Fibroblast of lung (primary cell): ENCODE measurements at regions not wholly inside any gene's neighbourhood (a gene's known extent, or its start where the extent isn't known, plus 50 kb on each side); places are given as distances from the start of the nearest gene placed in this dataset.

Source experiments
- DNase-seq, 2 donors: peaks; one replicate each; pipeline versions ENCODE4 v3.0.0 to v3.0.0-alpha.2; 2010; ENCODE audit warnings: low read depth in 2 of 2
- H2AFZ ChIP-seq: 2 replicates; pipeline ENCODE4 v1.5.1; 2012; ENCODE audit warnings: low read length, control low read depth, inconsistent platforms
- H3K27ac ChIP-seq: 2 replicates; pipeline ENCODE4 v1.5.1; 2011; ENCODE audit warnings: low read length, control low read depth; ENCODE audit not compliant: insufficient read depth
- H3K27me3 ChIP-seq: 2 replicates; pipeline ENCODE4 v1.5.1; 2011; ENCODE audit warnings: mild to moderate bottlenecking, low read length; ENCODE audit not compliant: control insufficient read depth, insufficient read depth
- H3K36me3 ChIP-seq: 2 replicates; pipeline ENCODE4 v1.5.1; 2011; ENCODE audit warnings: low read length; ENCODE audit not compliant: control insufficient read depth, insufficient read depth
- H3K4me1 ChIP-seq: 2 replicates; pipeline ENCODE4 v1.5.1; 2011; ENCODE audit warnings: low read length; ENCODE audit not compliant: control insufficient read depth, insufficient read depth; ENCODE audit errors: extremely low read depth
- H3K4me2 ChIP-seq: 2 replicates; pipeline ENCODE4 v1.5.1; 2011; ENCODE audit warnings: low read length, control low read depth; ENCODE audit not compliant: insufficient read depth; ENCODE audit errors: extremely low read depth
- H3K4me3 ChIP-seq, 4 experiments: fragments of 200-600 bp in 1 of 4; sonication (generic) in 1 of 4; replicated peaks in 1 of 4; 2 replicates each; pipeline ENCODE4 v1.5.1; 2011 to 2016; ENCODE audit warnings: low read length in 4 of 4, low read depth in 3 of 4, mild to moderate bottlenecking in 3 of 4, control low read depth in 2 of 4, inconsistent platforms in 1 of 4, mixed read lengths in 1 of 4; ENCODE audit not compliant: insufficient read depth in 1 of 4; ENCODE audit errors: control extremely low read depth in 1 of 4
- H3K79me2 ChIP-seq: 2 replicates; pipeline ENCODE4 v1.5.1; 2012; ENCODE audit warnings: mild to moderate bottlenecking, low read length, inconsistent platforms; ENCODE audit not compliant: control insufficient read depth, insufficient read depth
- H3K9ac ChIP-seq: 2 replicates; pipeline ENCODE4 v1.5.1; 2011; ENCODE audit warnings: mild to moderate bottlenecking, low read length, control low read depth; ENCODE audit not compliant: insufficient read depth
- H3K9me3 ChIP-seq: 2 replicates; pipeline ENCODE4 v1.5.1; 2012; ENCODE audit warnings: low read depth, low read length; ENCODE audit not compliant: control insufficient read depth, insufficient read depth
- H4K20me1 ChIP-seq: 2 replicates; pipeline ENCODE4 v1.5.1; 2011; ENCODE audit warnings: low read length; ENCODE audit not compliant: control insufficient read depth, insufficient read depth; ENCODE audit errors: extremely low read depth
- EZH2 ChIP-seq: IDR thresholded peaks from 2 replicates; pipeline ENCODE4 v1.5.1; 2012; ENCODE audit warnings: low read length, control low read depth, mild to moderate bottlenecking; ENCODE audit errors: missing control alignments
- TF ChIP-seq, protein P1 (sequence below), 2 donors: IDR thresholded peaks in 1 of 2; conservative IDR thresholded peaks in 1 of 2; 1 replicate in 1 of 2; 2 replicates in 1 of 2; pipeline ENCODE4 v1.5.1; 2011 to 2012; ENCODE audit warnings: low read length in 2 of 2, control low read depth in 1 of 2, inconsistent platforms in 1 of 2, low read depth in 1 of 2, mild to moderate bottlenecking in 1 of 2

DNA sequence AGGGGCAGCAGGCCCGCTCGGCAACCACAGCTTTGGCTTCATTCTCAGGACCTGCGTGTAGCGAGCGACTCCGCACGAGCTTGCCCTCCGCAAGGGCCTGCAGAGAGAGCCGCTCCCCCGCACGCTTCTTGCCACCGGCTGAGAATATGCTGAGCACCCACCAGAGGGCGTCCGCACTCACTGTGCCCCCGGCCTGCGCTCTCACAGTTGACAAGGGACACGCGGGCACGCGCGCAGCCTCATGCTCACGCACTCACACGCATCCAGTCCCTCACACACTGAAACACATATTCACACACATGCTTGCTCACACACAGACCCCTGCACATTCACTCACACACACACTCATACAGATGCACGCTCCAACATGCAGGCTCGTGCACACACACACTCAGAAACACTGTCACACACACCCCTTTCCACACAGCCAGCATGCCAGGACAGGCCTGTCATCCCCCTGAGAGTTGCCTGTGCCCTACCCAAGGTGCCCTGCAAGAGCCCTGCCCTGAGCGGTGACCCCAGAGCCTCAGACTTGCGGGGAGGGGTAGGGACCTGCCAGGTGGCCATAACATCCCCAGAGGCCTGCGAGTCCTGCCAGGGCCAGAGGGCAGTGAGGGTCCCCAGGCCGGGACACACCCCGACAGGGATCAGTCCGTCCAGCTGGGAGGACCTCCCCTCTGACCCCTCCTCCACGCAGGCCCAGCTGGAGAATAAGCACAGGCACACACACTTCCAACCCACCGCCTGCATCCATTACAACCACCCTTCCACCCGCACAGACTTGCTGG lies 174.1 kb downstream of the BMP7 start:
- no peak overlapping the region for H3K9ac ChIP-seq
- no peaks in the 10 kb centered on the region for H3K36me3 ChIP-seq
- peak; percentile 20 to 24 for DNase-seq
- no peaks in the 10 kb centered on the region for H3K4me1 ChIP-seq
- no peak overlapping the region for H3K27ac ChIP-seq
- no peaks in the 10 kb centered on the region for H3K9me3 ChIP-seq
- H3K4me3 ChIP-seq = no peak overlapping the region
- TF ChIP-seq, protein P1, sequence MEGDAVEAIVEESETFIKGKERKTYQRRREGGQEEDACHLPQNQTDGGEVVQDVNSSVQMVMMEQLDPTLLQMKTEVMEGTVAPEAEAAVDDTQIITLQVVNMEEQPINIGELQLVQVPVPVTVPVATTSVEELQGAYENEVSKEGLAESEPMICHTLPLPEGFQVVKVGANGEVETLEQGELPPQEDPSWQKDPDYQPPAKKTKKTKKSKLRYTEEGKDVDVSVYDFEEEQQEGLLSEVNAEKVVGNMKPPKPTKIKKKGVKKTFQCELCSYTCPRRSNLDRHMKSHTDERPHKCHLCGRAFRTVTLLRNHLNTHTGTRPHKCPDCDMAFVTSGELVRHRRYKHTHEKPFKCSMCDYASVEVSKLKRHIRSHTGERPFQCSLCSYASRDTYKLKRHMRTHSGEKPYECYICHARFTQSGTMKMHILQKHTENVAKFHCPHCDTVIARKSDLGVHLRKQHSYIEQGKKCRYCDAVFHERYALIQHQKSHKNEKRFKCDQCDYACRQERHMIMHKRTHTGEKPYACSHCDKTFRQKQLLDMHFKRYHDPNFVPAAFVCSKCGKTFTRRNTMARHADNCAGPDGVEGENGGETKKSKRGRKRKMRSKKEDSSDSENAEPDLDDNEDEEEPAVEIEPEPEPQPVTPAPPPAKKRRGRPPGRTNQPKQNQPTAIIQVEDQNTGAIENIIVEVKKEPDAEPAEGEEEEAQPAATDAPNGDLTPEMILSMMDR (conservative IDR thresholded peaks at IDR 0.05 in 1 of 2, IDR thresholded peaks at IDR 0.05 in 1 of 2; ENCODE audit: low read depth in 1 of 2, low read length in 2 of 2) = peak; percentile 59 to 62
- TF ChIP-seq EZH2 = no peak
- no peaks in the 10 kb centered on the region for H3K27me3 ChIP-seq
- no peak overlapping the region for H2AFZ ChIP-seq
- H3K79me2 ChIP-seq = no peaks in the 10 kb centered on the region
- no peaks in the 10 kb centered on the region for H4K20me1 ChIP-seq
- no peak overlapping the region for H3K4me2 ChIP-seq

DNA sequence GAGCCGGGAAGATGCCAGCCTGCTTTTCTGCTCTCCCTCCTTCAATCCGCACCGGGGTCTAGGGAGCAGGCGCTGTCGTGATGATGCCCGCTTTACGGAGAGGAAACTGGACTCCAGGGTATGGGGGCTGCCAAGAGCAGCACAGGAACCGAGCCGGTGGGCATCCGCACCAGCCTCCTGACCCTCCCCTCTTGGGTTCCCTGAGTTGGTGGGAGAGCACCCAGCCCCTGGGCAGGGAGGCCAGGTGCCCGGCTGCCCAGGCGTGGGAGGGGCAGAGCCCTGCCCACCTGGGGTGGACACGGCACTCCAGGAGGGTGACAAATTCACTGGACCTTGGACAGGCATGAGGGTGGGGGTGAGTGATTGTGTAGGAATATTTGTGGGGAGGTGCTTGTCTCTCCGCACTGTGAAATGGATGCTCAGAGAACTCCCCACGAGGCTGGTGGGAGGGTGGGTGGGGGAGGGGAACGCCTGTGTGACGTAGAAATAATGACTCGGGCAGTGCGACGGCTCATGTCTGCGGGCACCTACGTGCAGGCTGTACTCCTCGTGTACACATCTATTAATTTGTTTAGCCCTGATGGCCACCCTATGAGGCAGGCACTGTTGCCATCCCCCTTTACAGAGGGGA lies 173.4 kb downstream of the BMP7 start:
- no peaks in the 10 kb centered on the region for H3K27me3 ChIP-seq
- no peak overlapping the region for H3K27ac ChIP-seq
- no peak overlapping the region for H3K4me2 ChIP-seq
- no peaks in the 10 kb centered on the region for H3K36me3 ChIP-seq
- no peak overlapping the region for H2AFZ ChIP-seq
- H3K9ac ChIP-seq = no peak overlapping the region
- no peaks in the 10 kb centered on the region for H3K4me1 ChIP-seq
- H4K20me1 ChIP-seq = no peaks in the 10 kb centered on the region
- H3K4me3 ChIP-seq = no peak overlapping the region
- DNase-seq = no peak
- no peaks in the 10 kb centered on the region for H3K79me2 ChIP-seq
- no peaks in the 10 kb centered on the region for H3K9me3 ChIP-seq
- no peak for TF ChIP-seq EZH2
- TF ChIP-seq, protein P1 (conservative IDR thresholded peaks at IDR 0.05 in 1 of 2, IDR thresholded peaks at IDR 0.05 in 1 of 2; ENCODE audit: low read depth in 1 of 2, low read length in 2 of 2) = no peak

DNA sequence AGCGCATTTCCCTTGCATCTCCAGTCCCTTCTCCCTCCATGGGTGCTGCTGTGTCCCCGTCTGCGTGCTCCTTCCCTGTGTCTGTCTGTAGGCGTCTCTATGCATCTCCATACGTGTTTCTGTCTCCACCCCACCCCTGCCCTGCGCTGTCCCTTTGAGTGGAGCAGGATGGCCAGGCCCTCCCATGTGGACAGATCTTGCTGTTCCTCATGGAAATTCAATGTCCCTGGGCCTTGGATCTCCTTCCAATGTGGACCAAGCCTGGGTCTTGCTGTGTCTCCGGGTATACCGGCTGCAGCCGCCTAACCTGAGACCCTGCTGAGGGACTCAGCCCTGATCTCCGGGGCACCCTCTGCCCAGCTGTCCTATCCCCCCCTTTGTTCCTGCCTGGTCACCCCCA lies 172.7 kb downstream of the BMP7 start:
- Histone ChIP-seq H3K79me2 (no peaks in the 10 kb centered on the region), H3K4me3 (no peak overlapping the region), H2AFZ (no peak overlapping the region), H3K9me3 (no peaks in the 10 kb centered on the region), H3K27ac (no peak overlapping the region), H3K4me2 (no peak overlapping the region), H3K9ac (no peak overlapping the region), H3K27me3 (no peaks in the 10 kb centered on the region), H4K20me1 (no peaks in the 10 kb centered on the region), H3K4me1 (no peaks in the 10 kb centered on the region), H3K36me3 (no peaks in the 10 kb centered on the region)
- DNase-seq = no peak
- TF ChIP-seq, protein P1 (conservative IDR thresholded peaks at IDR 0.05 in 1 of 2, IDR thresholded peaks at IDR 0.05 in 1 of 2; ENCODE audit: low read depth in 1 of 2, low read length in 2 of 2) = no peak
- TF ChIP-seq EZH2 = no peak
